A673 (cell line): ENCODE measurements at regions not wholly inside any gene's neighbourhood (a gene's known extent, or its start where the extent isn't known, plus 50 kb on each side); places are given as distances from the start of the nearest gene placed in this dataset.

Experiments
- BruUV-seq: library from RNA; stranded (reverse); fragments of 400-500 nt; replicated peaks from 2 replicates; lab custom pipeline; 2021; lab: Mats Ljungman, UMichigan
- CTCF ChIA-PET: fragments of 300-600 bp; sonication (Branson Sonifier 250); formaldehyde crosslinking; loops from one replicate; lab custom pipeline; 2022; ENCODE audit warnings: antibody characterized with exemption; lab: Charles Lee
- POLR2A ChIA-PET: fragments of 300-600 bp; sonication (Branson Sonifier 250); formaldehyde crosslinking; loops from one replicate; lab custom pipeline; 2022; ENCODE audit warnings: antibody characterized with exemption; ENCODE audit not compliant: low non-redundant PET; lab: Charles Lee
- DNase-seq: peaks from one replicate; pipeline ENCODE4 v3.0.0-alpha.2; 2015; ENCODE audit warnings: low spot score
- H3K27ac ChIP-seq: fragments of 200-600 bp; sonication (generic); 2 replicates; pipeline ENCODE4 v1.5.1; 2016; ENCODE audit warnings: mixed run types, low read depth, mild to moderate bottlenecking, mixed read lengths, antibody characterized with exemption, low read length; ENCODE audit not compliant: poor library complexity, severe bottlenecking
- H3K27me3 ChIP-seq: fragments of 200-600 bp; sonication (generic); replicated peaks from 2 replicates; pipeline ENCODE4 v1.6.1; 2017; ENCODE audit warnings: mixed run types, low read depth, mild to moderate bottlenecking, mixed read lengths, antibody characterized with exemption, low read length; ENCODE audit not compliant: insufficient read depth, poor library complexity
- H3K36me3 ChIP-seq: fragments of 200-600 bp; sonication (generic); 2 replicates; pipeline ENCODE4 v1.6.1; 2016; ENCODE audit warnings: mixed run types, mild to moderate bottlenecking, mixed read lengths, antibody characterized with exemption, low read length; ENCODE audit not compliant: insufficient read depth, poor library complexity, severe bottlenecking
- H3K4me1 ChIP-seq: fragments of 200-600 bp; sonication (generic); 2 replicates; pipeline ENCODE4 v1.6.1; 2017; ENCODE audit warnings: mixed run types, mild to moderate bottlenecking, mixed read lengths, antibody characterized with exemption, low read length; ENCODE audit not compliant: insufficient read depth, poor library complexity, severe bottlenecking
- H3K4me3 ChIP-seq: fragments of 200-600 bp; sonication (generic); 2 replicates; pipeline ENCODE4 v1.5.1; 2016; ENCODE audit warnings: low read depth, mixed run types, mild to moderate bottlenecking, mixed read lengths, low read length; ENCODE audit not compliant: poor library complexity, severe bottlenecking
- H3K9me3 ChIP-seq: fragments of 200-600 bp; sonication (generic); 2 replicates; pipeline ENCODE4 v1.6.1; 2016; ENCODE audit warnings: mixed run types, low read depth, mild to moderate bottlenecking, mixed read lengths, antibody characterized with exemption, low read length; ENCODE audit not compliant: poor library complexity, severe bottlenecking
- CTCF ChIP-seq: fragments of 300-800, 200-600 bp; sonication (generic); conservative IDR thresholded peaks from 2 replicates; pipeline ENCODE4 v1.5.1; 2017; ENCODE audit warnings: low read depth, mild to moderate bottlenecking, antibody characterized with exemption, low read length, moderate library complexity, mixed read lengths
- EZH2 ChIP-seq: fragments of 200-600 bp; sonication (generic); IDR thresholded peaks from 2 replicates; pipeline ENCODE4 v1.6.1; 2017; ENCODE audit warnings: borderline replicate concordance, low read depth, mild to moderate bottlenecking, mixed read lengths, antibody characterized with exemption, low read length; ENCODE audit not compliant: poor library complexity, severe bottlenecking
- intact Hi-C: fragments of 100-400 bp; cut with micrococcal nuclease; formaldehyde crosslinking; loops from one replicate; pipeline ENCODE4 v1.10.0; 2022; ENCODE audit not compliant: unreplicated experiment

DNA sequence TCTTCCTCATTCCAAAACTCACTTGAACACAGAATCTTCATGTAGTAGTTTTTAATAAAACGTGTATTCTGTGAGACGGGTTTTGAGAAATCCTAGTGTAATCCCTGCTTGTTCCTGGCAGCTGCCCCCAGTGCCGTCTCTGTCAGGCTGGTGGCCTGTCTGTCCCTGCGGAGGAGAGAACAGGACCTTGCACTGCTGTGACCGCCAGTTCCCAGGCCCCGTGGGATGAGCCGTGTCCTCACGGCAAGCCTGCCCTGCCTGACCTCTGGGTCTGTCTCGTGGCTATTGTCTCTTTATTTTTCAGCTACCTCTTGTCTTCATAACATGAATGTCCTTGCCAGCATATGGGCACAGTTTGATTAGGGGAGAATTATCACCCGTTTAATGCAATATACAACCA is 535.5 kb upstream of the B3GAT1 start:
- BruUV-seq = no TSS peak
- no peak overlapping the region for H3K4me3 ChIP-seq
- ChIA-PET POLR2A (no interaction called here), CTCF (no interaction called here)
- no peaks in the 10 kb centered on the region for H3K9me3 ChIP-seq
- no peak for TF ChIP-seq EZH2
- no peak for TF ChIP-seq CTCF
- no peak for DNase-seq
- no peaks in the 10 kb centered on the region for H3K36me3 ChIP-seq
- H3K27me3 ChIP-seq = no peaks in the 10 kb centered on the region
- no peak overlapping the region for H3K27ac ChIP-seq
- peaks cover 5% of the 10 kb centered on the region for H3K4me1 ChIP-seq
- intact Hi-C loops = no loop called here

GRCh38 chr11:134945993-134946392 is 534.0 kb upstream of the B3GAT1 start:
- CTCF ChIA-PET = no interaction called here
- no TSS peak for BruUV-seq
- POLR2A ChIA-PET = interaction anchor here (0.5 kb wide), 1 partner anchor 45 kb away, joined by 3 read pairs; no protein-coding TSS in a partner anchor
- no peak for TF ChIP-seq CTCF
- TF ChIP-seq EZH2 = no peak
- Histone ChIP-seq H3K27ac (no peak overlapping the region), H3K27me3 (no peaks in the 10 kb centered on the region), H3K4me3 (no peak overlapping the region), H3K9me3 (no peaks in the 10 kb centered on the region), H3K4me1 (no peaks in the 10 kb centered on the region), H3K36me3 (no peaks in the 10 kb centered on the region)
- no peak for DNase-seq
- intact Hi-C loops = no loop called here

- ChIA-PET POLR2A (no interaction called here), CTCF (no interaction called here)
- DNase-seq = no peak
- BruUV-seq = no TSS peak
- Histone ChIP-seq H3K27ac (no peak overlapping the region), H3K4me3 (no peak overlapping the region), H3K27me3 (no peaks in the 10 kb centered on the region), H3K4me1 (no peaks in the 10 kb centered on the region), H3K9me3 (no peaks in the 10 kb centered on the region), H3K36me3 (no peaks in the 10 kb centered on the region)
- TF ChIP-seq EZH2 (no peak), CTCF (no peak)
- intact Hi-C loops = no loop called here
These were observed 532.9 kb upstream of the B3GAT1 start for GRCh38 chr11:134944986-134945385.
